SK-N-SH treated with all-trans-retinoic acid at 6 μM for 48 hours (cell line): ENCODE measurements at regions not wholly inside any gene's neighbourhood (a gene's known extent, or its start where the extent isn't known, plus 50 kb on each side); places are given as distances from the start of the nearest gene placed in this dataset.

ENCODE experiments used
- ATAC-seq: fragments of 200-7000 bp; cut with Tn5 transposase; 3 replicates; pipeline ENCODE4 v1.9.1; 2020; ENCODE audit warnings: mild to moderate bottlenecking, moderate library complexity
- ARNTL ChIP-seq: fragments of 450-650 bp; formaldehyde crosslinking; IDR thresholded peaks from 2 replicates; pipeline ENCODE4 v1.5.0; 2020; ENCODE audit warnings: low read depth, mild to moderate bottlenecking, moderate library complexity, borderline replicate concordance
- BACH2 ChIP-seq: fragments of 250-450 bp; sonication (Bioruptor Pico); IDR thresholded peaks from 2 replicates; pipeline ENCODE4 v1.9.0; 2021; ENCODE audit warnings: mild to moderate bottlenecking, borderline replicate concordance
- CREB5 ChIP-seq: fragments of 250-450 bp; sonication (Bioruptor Pico); IDR thresholded peaks from 2 replicates; pipeline ENCODE4 v1.5.1; 2020; ENCODE audit warnings: low read depth, mild to moderate bottlenecking, moderate library complexity
- CSDC2 ChIP-seq: fragments of 250-450 bp; sonication (Bioruptor Pico); IDR thresholded peaks from 2 replicates; pipeline ENCODE4 v1.5.0; 2020; ENCODE audit warnings: mild to moderate bottlenecking, moderate library complexity
- CSRNP3 ChIP-seq: fragments of 250-450 bp; sonication (Bioruptor Pico); IDR thresholded peaks from 2 replicates; pipeline ENCODE4 v1.5.1; 2021; ENCODE audit warnings: mild to moderate bottlenecking, moderate library complexity
- ESRRG ChIP-seq: fragments of 250-450 bp; sonication (Bioruptor Pico); IDR thresholded peaks from 2 replicates; pipeline ENCODE4 v1.6.1; 2021; ENCODE audit warnings: mild to moderate bottlenecking
- GLIS3 ChIP-seq: fragments of 250-450 bp; sonication (Bioruptor Pico); IDR thresholded peaks from 2 replicates; pipeline ENCODE4 v1.5.0; 2020; ENCODE audit warnings: mild to moderate bottlenecking, moderate library complexity
- ISL1 ChIP-seq: fragments of 250-450 bp; sonication (Bioruptor Pico); IDR thresholded peaks from 2 replicates; pipeline ENCODE4 v2.1.2; 2022; ENCODE audit warnings: mild to moderate bottlenecking, moderate library complexity
- OSR1 ChIP-seq: fragments of 250-450 bp; sonication (Bioruptor Pico); IDR thresholded peaks from 2 replicates; pipeline ENCODE4 v1.8.0; 2022; ENCODE audit warnings: moderate library complexity, mild to moderate bottlenecking, inconsistent platforms
- PATZ1 ChIP-seq: fragments of 250-450 bp; sonication (Bioruptor Pico); IDR thresholded peaks from 2 replicates; pipeline ENCODE4 v1.8.0; 2020; ENCODE audit warnings: mild to moderate bottlenecking, moderate library complexity, borderline replicate concordance
- PPARA ChIP-seq: fragments of 250-450 bp; sonication (Bioruptor Pico); IDR thresholded peaks from 2 replicates; pipeline ENCODE4 v1.5.0; 2020; ENCODE audit warnings: mild to moderate bottlenecking, borderline replicate concordance
- RARB ChIP-seq: fragments of 250-450 bp; sonication (Bioruptor Pico); IDR thresholded peaks from 2 replicates; pipeline ENCODE4 v1.8.0; 2021; ENCODE audit warnings: mild to moderate bottlenecking, moderate library complexity
- SNAI2 ChIP-seq: fragments of 250-450 bp; sonication (Bioruptor Pico); IDR thresholded peaks from 2 replicates; pipeline ENCODE4 v1.5.0; 2020; ENCODE audit warnings: mild to moderate bottlenecking, moderate library complexity
- TCF4 ChIP-seq: fragments of 250-450 bp; sonication (Bioruptor Pico); IDR thresholded peaks from 2 replicates; pipeline ENCODE4 v1.8.0; 2021; ENCODE audit warnings: mild to moderate bottlenecking, moderate library complexity, borderline replicate concordance
- TOX ChIP-seq: fragments of 250-450 bp; sonication (Bioruptor Pico); IDR thresholded peaks from 2 replicates; pipeline ENCODE4 v1.8.0; 2021; ENCODE audit warnings: mild to moderate bottlenecking, moderate library complexity, borderline replicate concordance
- TSHZ2 ChIP-seq: fragments of 250-450 bp; sonication (Bioruptor Pico); IDR thresholded peaks from 2 replicates; pipeline ENCODE4 v1.5.0; 2020; ENCODE audit warnings: mild to moderate bottlenecking, moderate library complexity
- ZC3H10 ChIP-seq: fragments of 250-450 bp; sonication (Bioruptor Pico); IDR thresholded peaks from 2 replicates; pipeline ENCODE4 v1.5.1; 2021; ENCODE audit warnings: mild to moderate bottlenecking, moderate library complexity
- ZFP3 ChIP-seq: fragments of 250-450 bp; sonication (Bioruptor Pico); IDR thresholded peaks from 2 replicates; pipeline ENCODE4 v1.5.0; 2020; ENCODE audit warnings: mild to moderate bottlenecking, moderate library complexity
- ZFP30 ChIP-seq: fragments of 450-650 bp; formaldehyde crosslinking; IDR thresholded peaks from 2 replicates; pipeline ENCODE4 v1.5.0; 2022; ENCODE audit warnings: mild to moderate bottlenecking, moderate library complexity
- ZNF565 ChIP-seq: fragments of 450-650 bp; formaldehyde crosslinking; conservative IDR thresholded peaks from 2 replicates; pipeline ENCODE4 v1.5.0; 2020; ENCODE audit warnings: low read depth, mild to moderate bottlenecking, moderate library complexity
- ZNF70 ChIP-seq: fragments of 450-650 bp; formaldehyde crosslinking; IDR thresholded peaks from 2 replicates; pipeline ENCODE4 v1.5.0; 2020; ENCODE audit warnings: mild to moderate bottlenecking, moderate library complexity
- ZNF8 ChIP-seq: fragments of 450-650 bp; formaldehyde crosslinking; IDR thresholded peaks from 2 replicates; pipeline ENCODE4 v1.5.0; 2020; ENCODE audit warnings: mild to moderate bottlenecking, moderate library complexity
- TF ChIP-seq, protein P1 (sequence below): fragments of 250-450 bp; sonication (Bioruptor Pico); IDR thresholded peaks from 2 replicates; pipeline ENCODE4 v1.8.0; 2021; ENCODE audit warnings: low read depth, mild to moderate bottlenecking, moderate library complexity, borderline replicate concordance

DNA sequence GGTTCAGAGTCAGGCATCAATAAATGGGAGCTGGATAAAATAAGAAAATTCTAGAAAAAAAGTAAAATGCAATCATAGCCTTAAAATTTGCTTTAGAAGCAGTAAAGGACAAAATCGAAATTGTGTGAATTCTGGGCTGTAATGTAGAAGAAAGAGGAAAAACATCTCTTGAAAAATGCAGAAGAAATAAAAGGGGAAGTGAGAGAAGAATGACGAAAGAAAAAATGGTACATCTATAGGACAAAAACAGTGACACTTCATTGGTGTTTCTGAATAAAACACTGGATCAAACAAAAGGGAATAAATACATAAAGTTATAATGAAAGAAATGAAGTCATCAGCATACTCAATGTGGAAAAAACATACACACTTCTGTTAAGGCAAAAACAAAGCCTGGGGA is 642.3 kb downstream of the ACTL7B start:
- TF ChIP-seq OSR1 (no peak), ZFP3 (CRISPR knock-in tag) (no peak), ZC3H10 (CRISPR knock-in tag) (no peak), BACH2 (no peak), TSHZ2 (CRISPR knock-in tag) (no peak), GLIS3 (no peak), ZNF565 (CRISPR knock-in tag) (no peak), PATZ1 (CRISPR knock-in tag) (no peak), CSRNP3 (CRISPR knock-in tag) (no peak), TOX (CRISPR knock-in tag) (no peak), CREB5 (CRISPR knock-in tag) (no peak)
- ATAC-seq: no peak

- ATAC-seq: no peak
- no peak for TF ChIP-seq PPARA (CRISPR knock-in tag)
- TF ChIP-seq, protein P1, sequence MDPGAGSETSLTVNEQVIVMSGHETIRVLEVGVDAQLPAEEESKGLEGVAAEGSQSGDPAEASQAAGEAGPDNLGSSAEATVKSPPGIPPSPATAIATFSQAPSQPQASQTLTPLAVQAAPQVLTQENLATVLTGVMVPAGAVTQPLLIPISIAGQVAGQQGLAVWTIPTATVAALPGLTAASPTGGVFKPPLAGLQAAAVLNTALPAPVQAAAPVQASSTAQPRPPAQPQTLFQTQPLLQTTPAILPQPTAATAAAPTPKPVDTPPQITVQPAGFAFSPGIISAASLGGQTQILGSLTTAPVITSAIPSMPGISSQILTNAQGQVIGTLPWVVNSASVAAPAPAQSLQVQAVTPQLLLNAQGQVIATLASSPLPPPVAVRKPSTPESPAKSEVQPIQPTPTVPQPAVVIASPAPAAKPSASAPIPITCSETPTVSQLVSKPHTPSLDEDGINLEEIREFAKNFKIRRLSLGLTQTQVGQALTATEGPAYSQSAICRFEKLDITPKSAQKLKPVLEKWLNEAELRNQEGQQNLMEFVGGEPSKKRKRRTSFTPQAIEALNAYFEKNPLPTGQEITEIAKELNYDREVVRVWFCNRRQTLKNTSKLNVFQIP: no peak
- TF ChIP-seq OSR1: no peak
- TF ChIP-seq SNAI2 (CRISPR knock-in tag): no peak
- TF ChIP-seq TOX (CRISPR knock-in tag): no peak
- no peak for TF ChIP-seq ZFP3 (CRISPR knock-in tag)
- no peak for TF ChIP-seq TCF4 (CRISPR knock-in tag)
- no peak for TF ChIP-seq ISL1 (CRISPR knock-in tag)
- no peak for TF ChIP-seq ZNF565 (CRISPR knock-in tag)
- no peak for TF ChIP-seq GLIS3
- no peak for TF ChIP-seq PATZ1 (CRISPR knock-in tag)
- no peak for TF ChIP-seq ZC3H10 (CRISPR knock-in tag)
- TF ChIP-seq, all 23 proteins: peak for 0
Measured at GRCh38 chr9:108212184-108212583, 643.6 kb downstream of the ACTL7B start.

DNA sequence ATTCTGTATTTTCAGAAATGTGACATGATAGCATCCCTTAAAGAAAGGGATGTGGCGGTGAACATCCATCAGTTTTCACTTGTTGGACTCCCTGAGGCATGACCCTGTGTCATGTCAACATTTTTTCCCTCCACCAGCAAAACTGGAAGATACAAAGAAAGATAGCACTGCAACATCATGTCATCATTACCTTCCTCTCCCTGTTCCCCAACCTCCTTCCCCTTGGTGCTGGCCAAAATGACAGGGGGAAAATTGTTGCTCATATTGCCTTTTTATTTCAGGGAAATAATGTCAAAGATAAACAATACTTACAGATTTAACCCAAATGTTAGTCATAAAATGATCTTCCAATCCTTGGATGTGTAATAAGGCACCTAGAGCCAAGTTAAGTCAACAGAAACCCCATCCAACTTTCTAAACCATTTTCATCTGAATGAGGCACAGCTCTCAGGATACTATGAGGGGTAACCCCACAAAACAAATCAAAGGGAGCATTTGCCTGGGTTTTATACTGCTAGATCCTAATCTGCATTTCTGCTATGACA is 644.3 kb downstream of the ACTL7B start:
- no peak for ATAC-seq
- no peak for TF ChIP-seq TOX (CRISPR knock-in tag)
- no peak for TF ChIP-seq ARNTL (CRISPR knock-in tag)
- no peak for TF ChIP-seq RARB
- TF ChIP-seq ZC3H10 (CRISPR knock-in tag): no peak
- no peak for TF ChIP-seq ISL1 (CRISPR knock-in tag)
- TF ChIP-seq ZFP30 (CRISPR knock-in tag): no peak
- no peak for TF ChIP-seq CSDC2
- no peak for TF ChIP-seq ZNF8 (CRISPR knock-in tag)
- TF ChIP-seq OSR1: no peak
- TF ChIP-seq, protein P1: no peak
- TF ChIP-seq ZFP3 (CRISPR knock-in tag): no peak
- TF ChIP-seq GLIS3: no peak
- TF ChIP-seq ZNF70 (CRISPR knock-in tag): no peak
- no peak for TF ChIP-seq CREB5 (CRISPR knock-in tag)
- no peak for TF ChIP-seq ESRRG (CRISPR knock-in tag)
